ENCODE measurements at regions not wholly inside any gene's neighbourhood (a gene's known extent, or its start where the extent isn't known, plus 50 kb on each side); places are given as distances from the start of the nearest gene placed in this dataset.

- DNase-seq (ENCODE audit: insufficient read length, low spot score) (no peak), FAIRE-seq (no peak)
- no peak for TF ChIP-seq CTCF (IDR thresholded peaks at IDR 0.05; ENCODE audit: insufficient read depth, missing control alignments)
These were observed 231.2 kb downstream of the ANKRD60 start for GRCh38 chr20:57996936-57997890.

GRCh38 chr20:57996465-57996864, 232.0 kb downstream of the ANKRD60 start:
- no peak for FAIRE-seq
- DNase-seq (ENCODE audit: insufficient read length, low spot score) = no peak
- no peak for TF ChIP-seq CTCF (IDR thresholded peaks at IDR 0.05; ENCODE audit: insufficient read depth, missing control alignments)

GRCh38 chr20:57995381-57995977, 233.0 kb downstream of the ANKRD60 start:
- no peak for DNase-seq (ENCODE audit: insufficient read length, low spot score)
- TF ChIP-seq CTCF (IDR thresholded peaks at IDR 0.05; ENCODE audit: insufficient read depth, missing control alignments) = no peak
- no peak for FAIRE-seq

- FAIRE-seq (no peak), DNase-seq (ENCODE audit: insufficient read length, low spot score) (no peak)
- TF ChIP-seq CTCF (IDR thresholded peaks at IDR 0.05; ENCODE audit: insufficient read depth, missing control alignments) = no peak
These were observed 234.6 kb downstream of the ANKRD60 start for GRCh38 chr20:57993716-57994431.

- FAIRE-seq = no peak
- TF ChIP-seq CTCF (IDR thresholded peaks at IDR 0.05; ENCODE audit: insufficient read depth, missing control alignments) = no peak
- no peak for DNase-seq (ENCODE audit: insufficient read length, low spot score)
These were observed 237.1 kb downstream of the ANKRD60 start for GRCh38 chr20:57991211-57991881.

- FAIRE-seq (no peak), DNase-seq (ENCODE audit: insufficient read length, low spot score) (no peak)
- TF ChIP-seq CTCF (IDR thresholded peaks at IDR 0.05; ENCODE audit: insufficient read depth, missing control alignments) = no peak
These were observed 238.0 kb downstream of the ANKRD60 start for GRCh38 chr20:57990396-57990987.
